Activated CD4-positive, alpha-beta T cell treated with anti-CD3 and anti-CD28 coated beads, Interleukin-2, Interleukin-6, amounts not matched to agents 100 ng/mL and 50 ng/mL, durations not matched to agents 16 hours and 8 hours (primary cell): ENCODE measurements at regions not wholly inside any gene's neighbourhood (a gene's known extent, or its start where the extent isn't known, plus 50 kb on each side); places are given as distances from the start of the nearest gene placed in this dataset.
"Not testable (repeated sequence)": the region's sequence is repeated elsewhere in the genome, so short reads cannot be mapped to it uniquely, and the experiment has no call there.

Experiments used
- DNase-seq: peaks from one replicate; pipeline ENCODE4 v3.0.0-alpha.2; 2020

GRCh38 chr2:7830616-7831015, 851.2 kb upstream of the ID2 start:
- no peak for DNase-seq

- DNase-seq = no peak
Observed at GRCh38 chr2:7835151-7835550, 846.7 kb upstream of the ID2 start.

- DNase-seq = no peak
Observed at GRCh38 chr2:7835693-7836680, 845.9 kb upstream of the ID2 start.

GRCh38 chr2:7837237-7837760, 844.6 kb upstream of the ID2 start:
- no peak for DNase-seq

GRCh38 chr2:7838669-7839068, 843.2 kb upstream of the ID2 start:
- DNase-seq = no peak

GRCh38 chr2:7840651-7841380, 841.0 kb upstream of the ID2 start:
- DNase-seq = no peak

- peak; percentile 17 for DNase-seq
Observed at GRCh38 chr2:7841751-7842150, 840.1 kb upstream of the ID2 start.

- no peak for DNase-seq
Observed at GRCh38 chr2:7844414-7844965, 837.4 kb upstream of the ID2 start.

GRCh38 chr2:7845332-7845731, 836.5 kb upstream of the ID2 start:
- peak; percentile 28 for DNase-seq

GRCh38 chr2:7846607-7847006, 835.2 kb upstream of the ID2 start:
- DNase-seq = no peak

GRCh38 chr2:7847321-7847720, 834.5 kb upstream of the ID2 start:
- DNase-seq = no peak

- DNase-seq = no peak
Observed at GRCh38 chr2:7849027-7849426, 832.8 kb upstream of the ID2 start.

- DNase-seq = no peak
Observed at GRCh38 chr2:7849531-7849930, 832.3 kb upstream of the ID2 start.

GRCh38 chr2:7852546-7852945, 829.3 kb upstream of the ID2 start:
- DNase-seq = no peak

GRCh38 chr2:7857904-7858303, 824.0 kb upstream of the ID2 start:
- no peak for DNase-seq

- DNase-seq = no peak
Observed at GRCh38 chr2:7858624-7859023, 823.2 kb upstream of the ID2 start.

- no peak for DNase-seq
Observed at GRCh38 chr2:7860693-7861092, 821.2 kb upstream of the ID2 start.

- no peak for DNase-seq
Observed at GRCh38 chr2:7861910-7862702, 819.8 kb upstream of the ID2 start.

GRCh38 chr2:7866104-7866503, 815.8 kb upstream of the ID2 start:
- DNase-seq = no peak

GRCh38 chr2:7866825-7867224, 815.0 kb upstream of the ID2 start:
- no peak for DNase-seq

- DNase-seq = no peak
Observed at GRCh38 chr2:7867867-7868266, 814.0 kb upstream of the ID2 start.

GRCh38 chr2:7868836-7869235, 813.0 kb upstream of the ID2 start:
- no peak for DNase-seq

- not testable (repeated sequence) for DNase-seq
Observed at GRCh38 chr2:7876445-7876844, 805.4 kb upstream of the ID2 start.
